T-helper 1 cell (primary cell): ENCODE measurements at regions not wholly inside any gene's neighbourhood (a gene's known extent, or its start where the extent isn't known, plus 50 kb on each side); places are given as distances from the start of the nearest gene placed in this dataset.

Experiments
- DNase-seq, 5 donors: peaks; one replicate each; pipeline ENCODE4 v3.0.0-alpha.2; 2012 to 2020

DNA sequence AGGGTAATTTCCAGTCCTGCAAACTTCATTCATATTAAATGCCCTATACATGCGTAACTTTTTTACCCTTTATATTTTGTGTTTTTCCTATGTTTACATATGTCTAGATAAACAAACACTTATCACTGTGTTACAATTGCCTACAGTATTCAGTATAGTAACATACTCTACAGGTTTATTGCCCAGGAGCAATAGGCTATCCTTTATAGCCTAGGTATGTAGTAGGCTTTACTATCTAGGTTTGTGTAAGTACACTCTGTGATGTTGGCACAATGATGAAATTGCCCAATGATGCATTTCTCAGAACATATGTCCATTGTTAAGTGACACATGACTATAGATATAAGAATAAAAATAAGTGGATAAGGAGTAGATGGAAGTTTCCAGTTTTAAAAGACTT is 345.5 kb upstream of the C1orf87 start:
- no peak for DNase-seq

DNA sequence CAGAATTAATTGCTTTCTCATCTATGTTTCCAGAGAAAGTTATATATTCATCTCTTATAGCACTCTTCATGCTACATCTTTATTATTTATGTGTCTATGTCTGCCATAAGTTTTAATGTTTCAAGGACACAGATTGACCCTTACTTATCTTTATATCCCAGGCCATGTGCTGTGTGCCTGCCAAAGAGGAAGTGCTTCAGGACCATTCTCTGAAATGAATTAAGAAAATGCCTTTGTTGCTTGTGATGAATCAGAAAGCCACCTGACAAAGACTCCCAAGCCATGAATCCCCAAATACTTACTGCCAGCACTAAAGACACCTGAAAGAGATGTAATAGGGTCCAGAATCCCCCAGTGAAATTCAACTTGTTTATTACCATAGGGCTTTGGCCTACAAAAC is 342.1 kb upstream of the C1orf87 start:
- DNase-seq = no peak

- no peak for DNase-seq
These were observed 339.5 kb upstream of the C1orf87 start for GRCh38 chr1:60413091-60413490.

DNA sequence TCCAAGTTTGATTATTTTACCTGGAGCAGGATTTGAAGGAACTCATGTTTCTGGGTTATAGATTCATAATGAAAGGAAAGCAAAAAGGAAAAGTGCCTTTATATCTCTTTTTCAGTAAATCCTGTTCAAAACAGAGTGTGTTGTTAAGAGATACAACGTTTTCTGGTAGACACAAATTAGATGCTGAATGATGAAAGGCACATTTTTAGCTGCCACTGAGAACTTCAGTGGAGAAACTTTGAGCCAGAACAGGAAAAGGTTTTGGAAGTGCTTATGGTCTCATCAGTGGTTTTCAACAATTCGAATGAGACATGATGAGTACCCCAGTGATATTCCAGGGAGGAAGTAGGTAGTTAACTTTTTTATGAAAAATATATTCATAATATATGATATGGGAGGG is 338.0 kb upstream of the C1orf87 start:
- no peak for DNase-seq

DNA sequence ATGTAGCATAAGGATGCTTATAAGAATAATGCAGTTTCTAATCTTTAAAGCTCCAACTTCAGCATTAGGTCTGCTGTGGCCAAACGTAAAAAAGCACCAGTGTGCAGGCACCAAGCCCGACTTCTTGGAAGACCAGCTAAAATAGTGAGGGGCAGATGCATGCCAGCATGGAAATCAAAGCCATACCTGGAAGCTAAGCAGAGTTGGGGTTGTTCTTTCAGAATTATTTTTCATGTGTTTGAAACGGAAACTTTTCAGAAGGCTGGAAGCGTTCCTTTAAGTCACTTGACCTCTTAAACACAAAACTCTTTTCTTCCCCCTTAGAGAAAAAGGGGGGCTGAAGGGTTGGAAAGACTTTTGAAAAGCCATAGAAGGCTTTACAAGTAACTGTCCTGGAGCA is 329.2 kb upstream of the C1orf87 start:
- DNase-seq = no peak

DNA sequence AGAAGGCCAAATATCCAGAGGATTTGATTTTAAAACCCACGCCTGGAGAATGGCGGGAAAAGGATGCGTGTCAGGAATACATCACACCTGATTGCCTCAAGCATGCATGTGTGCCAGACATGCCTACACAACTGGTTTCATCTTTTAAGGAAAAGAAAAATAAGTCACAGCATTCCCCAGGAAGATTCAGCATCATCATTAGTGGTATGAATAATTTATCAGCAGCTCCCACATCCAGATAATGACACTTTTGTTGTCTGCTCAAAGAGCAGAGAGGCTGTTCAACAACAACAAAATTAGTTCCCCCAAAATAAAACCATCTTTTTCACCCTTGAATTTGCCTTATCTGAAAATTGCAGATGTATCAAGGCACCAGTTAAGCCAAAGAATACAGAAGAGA is 328.6 kb upstream of the C1orf87 start:
- DNase-seq = no peak

DNA sequence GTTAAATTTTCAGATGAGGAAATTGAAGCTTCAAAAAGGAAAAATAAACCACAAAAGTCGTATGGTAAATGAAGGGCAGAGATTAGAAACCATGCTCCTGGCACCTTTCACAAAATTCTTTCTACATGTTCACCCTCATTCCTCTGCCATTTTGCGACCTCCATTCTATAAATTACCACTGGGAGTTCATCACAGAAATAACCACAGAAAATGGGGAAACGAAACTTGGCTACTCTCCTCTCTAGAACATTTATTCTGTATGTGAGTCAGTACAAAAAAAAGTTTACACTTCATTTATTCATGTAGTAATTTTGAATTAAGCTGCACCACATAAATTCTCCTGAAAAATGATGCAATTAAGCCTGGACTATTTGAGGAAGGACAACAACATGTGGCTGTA is 320.9 kb upstream of the C1orf87 start:
- DNase-seq = no peak

GRCh38 chr1:60390593-60391282 is 317.2 kb upstream of the C1orf87 start:
- DNase-seq = no peak

DNA sequence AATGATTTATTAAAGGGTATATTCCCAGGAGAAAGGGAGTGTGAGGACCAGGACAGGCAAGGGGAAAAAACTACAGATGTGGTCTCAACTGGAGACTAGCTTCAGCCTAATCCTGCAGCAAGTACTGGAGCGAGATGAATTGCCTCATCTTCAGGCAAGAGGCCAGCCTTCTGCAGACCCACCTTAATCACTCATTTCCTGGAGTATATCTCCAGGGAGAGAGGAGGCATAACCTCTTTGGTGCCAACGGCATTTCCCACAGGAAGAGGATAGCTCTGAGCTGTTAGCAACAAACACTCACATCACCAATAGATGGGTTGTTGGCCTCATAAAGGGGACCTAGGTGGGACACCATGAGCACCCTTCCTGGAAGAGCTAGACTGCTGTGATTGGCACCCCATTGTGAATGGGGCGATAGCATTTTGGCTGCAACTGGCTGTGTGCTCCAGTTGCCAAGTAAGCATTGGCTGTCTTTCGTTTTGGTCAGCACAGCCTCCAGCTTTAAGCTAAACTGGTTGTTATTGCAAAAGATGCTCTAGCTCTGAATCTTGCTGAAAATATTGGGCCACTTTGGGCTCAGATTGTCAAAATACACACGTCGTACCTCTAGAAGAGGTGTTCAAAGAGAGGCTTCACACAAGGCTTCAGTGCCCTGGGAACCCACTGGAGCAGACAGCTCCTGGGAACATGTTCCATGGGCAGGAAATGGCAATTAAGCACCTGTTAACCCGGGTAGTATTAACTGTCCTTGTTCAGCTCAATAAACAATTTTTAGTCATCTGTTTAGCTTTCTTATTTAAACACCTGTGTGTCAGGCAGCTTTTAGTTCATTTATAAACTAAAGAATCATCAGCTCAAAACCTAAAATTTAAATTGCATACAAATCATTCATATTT is 314.8 kb upstream of the C1orf87 start:
- DNase-seq = no peak

DNA sequence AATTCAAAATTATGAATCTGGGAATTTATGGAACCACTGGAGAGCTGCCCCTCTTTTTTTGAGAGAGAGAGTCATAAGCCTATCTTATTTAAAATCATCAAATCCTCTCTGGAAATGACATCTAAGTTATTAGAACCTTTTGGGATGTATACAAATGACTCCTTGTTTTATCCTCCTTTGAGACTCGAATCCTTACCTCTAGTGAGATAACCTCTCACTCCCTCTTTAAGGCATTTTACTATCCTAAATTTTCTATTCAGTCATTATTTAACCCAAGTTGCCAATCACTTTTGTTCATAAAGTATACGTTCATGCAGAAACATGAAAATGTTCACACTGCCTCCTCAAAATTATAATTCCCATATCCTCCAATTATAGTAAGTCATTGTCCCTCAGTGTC is 313.6 kb upstream of the C1orf87 start:
- no peak for DNase-seq

DNA sequence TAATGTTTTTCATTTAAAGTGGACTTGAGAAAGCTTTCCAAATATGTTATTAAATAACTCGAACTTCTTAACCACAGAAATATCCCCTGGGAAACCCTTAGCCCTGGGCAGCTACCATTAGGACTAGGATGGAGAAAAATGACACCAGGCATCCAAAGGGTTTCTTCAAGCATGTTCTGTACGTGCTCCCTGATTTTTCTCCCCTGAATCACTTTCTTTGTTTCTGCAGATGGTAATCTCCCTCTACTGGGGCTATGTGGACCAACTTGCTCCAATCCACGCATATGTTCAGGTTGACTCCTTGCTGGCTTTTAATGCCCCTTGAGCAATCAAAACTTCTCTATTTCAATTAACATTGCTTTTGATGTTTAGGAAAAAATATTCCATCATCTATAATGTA is 312.7 kb upstream of the C1orf87 start:
- DNase-seq = no peak

DNA sequence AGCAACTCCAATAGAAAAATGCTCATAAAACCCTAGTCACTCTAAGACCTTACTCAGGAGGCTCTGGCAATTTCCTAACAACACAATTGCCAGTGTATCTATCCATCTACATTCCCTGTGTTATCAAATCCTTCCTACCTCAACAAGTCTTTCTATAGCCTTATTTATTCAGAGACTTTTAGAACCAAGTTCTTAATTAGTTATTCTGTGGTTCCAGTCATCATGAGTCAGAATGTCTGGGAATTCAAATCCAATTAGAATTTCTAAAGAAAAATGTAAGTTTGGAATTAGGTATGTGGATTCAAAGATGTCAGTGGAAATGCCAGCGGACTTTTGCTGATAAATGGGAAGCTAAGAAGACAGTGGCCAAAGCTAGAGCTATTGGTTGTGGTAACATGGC is 302.6 kb upstream of the C1orf87 start:
- DNase-seq = no peak

DNA sequence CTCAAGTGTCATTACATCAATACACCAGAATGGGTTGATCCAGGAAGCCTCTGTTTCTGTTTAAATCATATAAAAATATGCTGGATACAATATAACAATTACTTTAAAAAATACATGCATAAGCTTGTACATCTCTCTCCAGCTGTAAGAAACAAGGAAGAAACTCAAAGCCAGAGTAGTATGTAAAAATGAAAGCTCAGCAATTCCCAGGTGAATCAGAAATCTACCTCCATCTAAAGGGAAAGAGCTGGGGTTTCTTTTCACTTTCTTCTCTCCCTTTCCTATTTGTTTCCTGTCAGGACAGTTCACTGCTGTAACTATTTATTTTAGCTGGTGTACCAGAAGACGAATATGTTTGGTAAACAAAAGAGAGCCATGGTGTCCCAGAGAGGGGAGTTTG is 301.0 kb upstream of the C1orf87 start:
- no peak for DNase-seq

DNA sequence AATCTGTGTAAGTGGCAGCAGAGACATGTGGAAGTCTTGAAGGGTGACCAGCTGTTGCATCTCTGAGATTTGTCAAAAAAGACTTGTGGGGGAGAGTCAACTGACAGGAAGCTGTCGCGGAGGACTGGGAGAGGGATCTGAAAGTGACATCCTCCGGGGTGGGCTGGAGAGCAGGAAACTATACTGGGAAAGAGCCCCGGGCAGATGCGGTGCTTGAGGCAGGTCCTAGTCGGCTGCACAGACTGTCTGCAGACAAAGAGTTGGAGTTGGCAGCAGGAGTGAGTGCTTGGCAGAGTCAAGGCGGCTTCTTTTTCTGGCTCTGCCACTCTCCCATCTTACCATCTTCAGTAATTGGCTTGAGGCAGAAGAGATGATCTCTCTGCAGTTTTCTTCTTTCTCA is 294.0 kb upstream of the C1orf87 start:
- DNase-seq = no peak

GRCh38 chr1:60359431-60359830 is 285.9 kb upstream of the C1orf87 start:
- no peak for DNase-seq

GRCh38 chr1:60350531-60350930 is 277.0 kb upstream of the C1orf87 start:
- DNase-seq = no peak

DNA sequence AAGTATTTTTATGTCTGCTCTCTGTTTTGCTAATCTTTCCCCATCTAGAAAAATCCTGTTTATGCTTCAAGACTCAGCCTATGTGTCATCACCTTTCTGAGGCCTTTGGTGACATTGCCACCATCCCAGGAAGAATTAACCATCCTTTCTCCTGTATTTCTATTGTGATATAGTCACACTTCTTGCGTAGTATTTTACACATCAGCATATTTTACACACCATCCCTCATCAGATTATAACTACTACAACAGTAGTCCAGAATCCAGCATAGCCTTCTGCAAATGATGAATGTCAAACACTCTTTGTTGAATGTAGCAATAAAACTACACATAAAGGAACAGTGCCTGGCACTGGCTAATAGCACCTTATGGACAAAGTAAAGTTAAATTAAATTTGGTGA is 275.3 kb upstream of the C1orf87 start:
- DNase-seq = no peak

- no peak for DNase-seq
These were observed 272.1 kb upstream of the C1orf87 start for GRCh38 chr1:60345621-60346020.

- DNase-seq = no peak
These were observed 271.5 kb upstream of the C1orf87 start for GRCh38 chr1:60345049-60345448.

DNA sequence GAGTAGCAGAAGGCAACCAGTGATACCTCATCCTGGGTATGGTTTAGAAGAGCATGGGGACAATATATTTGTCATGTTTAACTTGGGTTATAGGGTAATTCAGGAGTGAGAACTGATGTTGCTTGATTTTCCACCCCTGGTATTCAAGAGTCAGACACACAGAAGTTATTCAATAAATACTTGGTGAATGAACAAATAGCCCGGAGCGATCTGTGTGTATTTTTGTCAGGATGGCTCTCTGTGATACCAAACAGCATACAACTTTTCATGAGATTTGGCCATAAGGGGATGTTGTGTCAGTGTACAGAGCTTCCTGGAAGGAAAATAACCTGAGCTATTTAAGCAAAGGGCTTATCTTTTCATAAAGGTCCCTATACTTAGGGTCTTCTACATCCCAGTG is 270.2 kb upstream of the C1orf87 start:
- no peak for DNase-seq

GRCh38 chr1:60342569-60342968 is 269.0 kb upstream of the C1orf87 start:
- DNase-seq = no peak

GRCh38 chr1:60341274-60341673 is 267.7 kb upstream of the C1orf87 start:
- DNase-seq = no peak

GRCh38 chr1:60331647-60332046 is 258.1 kb upstream of the C1orf87 start:
- no peak for DNase-seq

DNA sequence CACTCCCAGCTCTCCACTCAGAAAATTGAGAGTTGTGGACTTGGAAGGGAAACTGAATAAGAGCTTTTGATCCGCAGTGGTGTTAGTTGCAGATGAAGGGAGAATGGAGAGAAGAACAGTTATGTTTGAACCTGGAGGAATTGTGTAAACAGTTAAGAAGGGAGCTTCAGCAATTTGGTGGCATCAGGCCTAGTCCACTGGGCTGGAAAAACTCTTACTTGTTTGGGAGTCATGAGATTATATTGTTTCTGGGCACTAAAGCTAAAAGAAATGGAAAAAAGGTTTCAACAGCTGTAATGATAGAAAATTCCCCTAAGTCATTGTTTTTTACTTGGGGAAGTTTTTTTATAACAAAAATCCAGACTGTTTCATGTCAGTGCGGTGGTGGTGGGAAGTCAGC is 256.1 kb upstream of the C1orf87 start:
- DNase-seq = no peak

DNA sequence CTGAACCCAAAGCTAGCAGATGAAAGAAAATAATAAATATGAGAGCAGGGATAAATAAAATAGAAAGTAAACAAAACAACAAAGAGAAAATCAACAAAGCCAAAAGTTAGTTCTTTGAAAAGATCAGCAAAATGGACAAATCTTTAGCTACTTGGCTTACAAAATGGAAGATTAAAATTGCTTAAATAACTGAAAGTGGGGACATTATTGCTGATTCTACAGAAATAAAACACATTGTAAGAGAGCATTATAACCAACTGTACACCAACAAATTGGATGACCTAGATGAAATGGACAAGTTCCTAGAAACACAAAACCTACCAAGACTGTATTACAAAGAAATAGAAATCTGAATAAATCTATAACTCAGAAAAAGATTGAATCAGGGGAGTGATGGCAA is 238.3 kb upstream of the C1orf87 start:
- DNase-seq = no peak
